ENCODE measurements at regions not wholly inside any gene's neighbourhood (a gene's known extent, or its start where the extent isn't known, plus 50 kb on each side); places are given as distances from the start of the nearest gene placed in this dataset.

DNA sequence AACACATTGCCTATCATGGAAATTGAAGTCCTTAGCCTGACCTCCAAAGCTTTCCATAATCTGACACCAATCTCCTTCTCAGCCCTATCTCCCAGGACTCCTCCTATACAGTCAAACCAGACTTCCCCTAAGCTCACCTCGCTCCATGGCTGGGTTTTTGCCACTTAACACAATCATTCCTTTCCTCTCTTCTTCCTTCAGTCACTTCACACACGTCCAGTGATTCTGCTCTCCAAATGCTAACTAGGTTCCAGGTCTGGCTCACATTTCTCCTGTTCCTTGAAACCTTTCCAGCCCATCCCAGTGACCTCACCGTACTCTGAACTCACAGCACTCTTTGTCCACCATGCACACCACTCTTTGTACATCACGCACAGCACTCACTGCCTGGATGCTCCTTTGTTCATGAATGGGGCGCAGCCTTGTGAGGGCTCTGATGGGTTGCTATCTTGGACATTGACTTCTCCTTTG, 98.4 kb downstream of the GLUL start:
- TF ChIP-seq, protein P1, sequence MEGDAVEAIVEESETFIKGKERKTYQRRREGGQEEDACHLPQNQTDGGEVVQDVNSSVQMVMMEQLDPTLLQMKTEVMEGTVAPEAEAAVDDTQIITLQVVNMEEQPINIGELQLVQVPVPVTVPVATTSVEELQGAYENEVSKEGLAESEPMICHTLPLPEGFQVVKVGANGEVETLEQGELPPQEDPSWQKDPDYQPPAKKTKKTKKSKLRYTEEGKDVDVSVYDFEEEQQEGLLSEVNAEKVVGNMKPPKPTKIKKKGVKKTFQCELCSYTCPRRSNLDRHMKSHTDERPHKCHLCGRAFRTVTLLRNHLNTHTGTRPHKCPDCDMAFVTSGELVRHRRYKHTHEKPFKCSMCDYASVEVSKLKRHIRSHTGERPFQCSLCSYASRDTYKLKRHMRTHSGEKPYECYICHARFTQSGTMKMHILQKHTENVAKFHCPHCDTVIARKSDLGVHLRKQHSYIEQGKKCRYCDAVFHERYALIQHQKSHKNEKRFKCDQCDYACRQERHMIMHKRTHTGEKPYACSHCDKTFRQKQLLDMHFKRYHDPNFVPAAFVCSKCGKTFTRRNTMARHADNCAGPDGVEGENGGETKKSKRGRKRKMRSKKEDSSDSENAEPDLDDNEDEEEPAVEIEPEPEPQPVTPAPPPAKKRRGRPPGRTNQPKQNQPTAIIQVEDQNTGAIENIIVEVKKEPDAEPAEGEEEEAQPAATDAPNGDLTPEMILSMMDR (IDR thresholded peaks at IDR 0.05; ENCODE audit: low read length): no peak
- TF ChIP-seq EZH2 (IDR thresholded peaks at IDR 0.05; ENCODE audit: borderline replicate concordance, low read length): no peak

Data from OCI-LY1 (cell line).